ENCODE measurements at regions not wholly inside any gene's neighbourhood (a gene's known extent, or its start where the extent isn't known, plus 50 kb on each side); places are given as distances from the start of the nearest gene placed in this dataset.

- no peak for DNase-seq (ENCODE audit: low spot score)
Measured at GRCh38 chr5:158369241-158369640, 510.3 kb upstream of the CLINT1 start.

DNA sequence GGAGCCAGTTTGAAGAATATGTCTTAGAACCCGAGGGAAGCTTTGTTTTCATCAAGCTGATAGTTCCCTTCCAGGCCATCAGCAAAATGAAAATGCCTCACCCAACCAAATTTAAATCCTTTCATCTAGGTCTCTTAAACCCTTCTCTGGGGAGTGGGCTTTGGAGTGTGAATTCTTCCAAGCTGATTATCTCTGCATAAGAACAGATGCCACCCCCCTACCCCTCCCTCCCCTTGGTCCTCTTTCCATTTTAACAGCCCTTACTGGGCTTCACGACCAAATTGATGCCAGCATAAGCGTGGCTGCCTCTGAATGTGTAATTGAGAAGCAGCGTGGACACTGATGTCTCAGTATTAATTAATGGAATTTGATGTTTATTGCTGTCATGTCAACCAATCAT lies 509.7 kb upstream of the CLINT1 start:
- no peak for DNase-seq (ENCODE audit: low spot score)

DNA sequence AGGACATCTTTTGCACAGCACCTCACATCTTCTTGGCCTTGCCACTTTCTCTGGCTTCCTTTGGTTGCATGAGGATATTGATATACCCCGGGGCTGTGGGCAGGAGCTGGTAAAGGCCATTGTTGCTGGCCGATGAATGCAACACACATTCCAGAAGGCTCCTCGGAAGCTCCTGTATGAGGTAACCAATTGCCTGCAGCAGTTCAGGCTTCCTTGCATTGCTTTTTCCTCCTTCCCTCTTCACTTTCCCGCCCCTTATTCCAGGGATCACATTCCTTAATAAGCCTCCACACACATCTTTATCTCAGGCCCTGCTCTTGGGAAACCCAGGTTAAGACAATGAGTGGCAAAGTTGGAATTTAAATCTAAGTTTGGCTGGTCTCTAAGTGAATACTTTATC lies 505.4 kb upstream of the CLINT1 start:
- no peak for DNase-seq (ENCODE audit: low spot score)

DNA sequence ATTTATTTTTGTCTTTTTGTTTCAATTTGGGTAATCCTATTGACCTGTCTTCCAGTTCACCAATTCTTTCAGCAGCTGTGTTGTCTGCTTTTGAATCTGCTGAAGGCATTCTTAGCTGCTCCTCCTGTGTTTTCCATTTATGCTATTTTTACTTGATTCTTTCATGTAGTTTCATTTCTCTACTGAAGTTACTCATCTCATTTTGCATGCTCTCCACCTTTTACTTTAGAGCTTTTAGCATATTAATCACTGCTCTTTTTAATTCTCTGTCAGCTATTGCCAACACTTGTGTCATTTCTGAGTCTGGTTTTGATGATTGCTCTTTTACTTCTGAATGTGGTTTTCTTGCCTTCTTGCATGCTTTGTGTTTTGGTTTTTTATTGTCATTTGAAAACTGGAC lies 496.0 kb upstream of the CLINT1 start:
- DNase-seq (ENCODE audit: low spot score) = no peak

DNA sequence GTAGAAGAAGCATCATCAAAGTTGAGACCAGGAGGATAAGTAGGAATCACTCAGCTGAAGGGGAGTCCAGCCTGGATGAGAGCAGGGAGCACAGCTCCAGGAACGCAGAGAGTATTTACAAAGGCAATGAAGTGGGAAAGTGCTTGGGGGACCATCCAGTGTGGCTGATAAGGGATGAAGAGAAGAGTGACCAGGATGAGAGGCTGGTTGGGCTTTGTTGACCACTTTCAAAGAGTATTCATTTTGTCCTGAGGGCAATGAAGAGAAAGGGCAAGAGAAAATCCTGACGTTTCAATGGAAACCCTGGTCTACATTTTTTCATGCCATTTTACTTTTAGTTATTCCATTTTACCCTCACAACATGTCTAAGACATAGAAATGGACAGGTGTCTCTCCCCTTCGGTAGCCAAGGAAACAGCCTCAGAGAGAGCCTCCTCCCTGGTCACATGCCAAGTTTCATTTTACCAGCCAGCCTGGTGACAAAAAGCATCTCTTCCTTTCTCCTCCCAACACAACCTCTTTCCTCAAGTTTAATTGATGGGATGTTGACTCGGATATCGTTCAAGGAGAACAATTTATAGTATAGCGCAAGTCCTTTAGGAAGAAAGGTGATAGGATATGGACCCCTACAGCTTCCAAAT lies 492.7 kb upstream of the CLINT1 start:
- no peak for DNase-seq (ENCODE audit: low spot score)

GRCh38 chr5:158349987-158350386 lies 491.0 kb upstream of the CLINT1 start:
- no peak for DNase-seq (ENCODE audit: low spot score)

DNA sequence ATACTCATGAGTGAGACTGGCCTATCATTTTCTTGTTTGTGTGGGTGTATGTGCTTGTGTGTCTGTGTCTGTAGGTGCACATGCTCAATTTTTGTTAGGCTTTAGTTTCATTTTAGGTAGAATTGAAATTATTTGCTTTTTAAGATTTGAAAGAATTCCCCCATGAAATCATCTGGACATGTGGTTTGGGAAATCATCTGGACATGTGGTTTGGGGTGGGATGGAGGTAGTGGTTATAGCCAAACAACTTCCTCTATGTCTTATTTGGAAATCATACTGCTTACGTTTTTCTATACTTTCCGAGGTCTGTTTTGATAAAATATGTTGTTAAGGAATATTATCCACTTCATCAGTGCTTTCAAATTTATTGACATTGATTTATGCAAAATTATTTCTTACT lies 485.4 kb upstream of the CLINT1 start:
- no peak for DNase-seq (ENCODE audit: low spot score)

GRCh38 chr5:158340608-158341007 lies 481.7 kb upstream of the CLINT1 start:
- DNase-seq (ENCODE audit: low spot score) = no peak

DNA sequence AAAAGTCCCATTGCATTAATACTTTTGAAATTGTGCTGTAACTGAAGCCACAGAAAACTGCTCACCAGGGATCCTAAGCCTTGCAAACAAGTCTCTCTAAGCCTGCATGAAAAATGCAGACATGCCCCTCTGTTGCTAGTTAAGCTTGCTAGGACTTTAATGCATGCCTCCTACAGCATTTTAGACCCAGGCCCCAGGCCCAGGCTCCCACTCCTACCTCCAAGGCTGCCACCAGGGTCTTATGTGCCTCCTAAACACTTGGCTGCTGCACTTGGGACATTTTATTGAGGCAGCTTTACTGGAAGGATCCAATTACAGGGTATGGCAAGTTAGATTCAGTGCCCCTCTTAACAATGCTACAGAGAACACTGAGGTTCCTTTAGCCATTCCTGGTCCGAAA lies 467.3 kb upstream of the CLINT1 start:
- DNase-seq (ENCODE audit: low spot score) = no peak

DNA sequence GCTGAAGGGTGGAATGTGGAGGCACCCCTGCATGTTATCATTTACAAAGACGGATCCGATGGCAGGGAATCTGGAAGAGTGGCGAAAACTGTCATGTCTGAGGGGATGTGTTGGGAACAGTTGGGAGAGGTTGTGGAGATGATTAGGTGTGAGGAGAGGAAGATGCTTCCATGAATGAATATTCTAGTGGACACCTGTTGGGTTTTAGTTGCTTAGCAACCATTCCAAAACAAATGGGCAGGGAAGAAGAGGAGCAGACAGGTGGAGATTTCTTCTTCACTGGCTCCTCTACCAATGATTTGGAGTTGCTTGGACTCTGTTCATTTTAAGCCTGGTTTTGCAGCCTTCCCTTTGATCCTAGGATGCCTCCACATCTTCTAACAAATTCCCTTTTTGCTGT lies 465.3 kb upstream of the CLINT1 start:
- DNase-seq (ENCODE audit: low spot score) = no peak

- DNase-seq (ENCODE audit: low spot score) = no peak
Measured at GRCh38 chr5:158322620-158323019, 463.7 kb upstream of the CLINT1 start.

DNA sequence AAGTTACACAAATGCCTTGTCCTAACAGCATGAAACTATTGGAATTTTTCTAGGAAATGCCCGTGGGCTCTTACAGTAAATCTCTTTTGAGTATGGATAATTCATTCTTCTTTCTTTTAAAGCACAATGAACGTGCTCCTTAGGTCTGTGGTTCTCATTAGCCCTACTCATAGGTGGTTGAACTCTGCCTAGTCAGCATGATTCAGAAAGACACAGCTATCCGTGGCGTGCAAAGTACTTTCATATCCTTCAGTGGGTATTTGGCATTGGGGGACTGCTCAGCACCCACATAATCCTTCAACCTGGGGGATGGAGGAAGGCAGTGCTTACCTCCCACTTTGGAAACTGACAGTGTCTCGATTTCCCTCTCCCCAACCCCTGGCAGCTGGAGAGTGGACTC lies 462.0 kb upstream of the CLINT1 start:
- DNase-seq (ENCODE audit: low spot score) = no peak

DNA sequence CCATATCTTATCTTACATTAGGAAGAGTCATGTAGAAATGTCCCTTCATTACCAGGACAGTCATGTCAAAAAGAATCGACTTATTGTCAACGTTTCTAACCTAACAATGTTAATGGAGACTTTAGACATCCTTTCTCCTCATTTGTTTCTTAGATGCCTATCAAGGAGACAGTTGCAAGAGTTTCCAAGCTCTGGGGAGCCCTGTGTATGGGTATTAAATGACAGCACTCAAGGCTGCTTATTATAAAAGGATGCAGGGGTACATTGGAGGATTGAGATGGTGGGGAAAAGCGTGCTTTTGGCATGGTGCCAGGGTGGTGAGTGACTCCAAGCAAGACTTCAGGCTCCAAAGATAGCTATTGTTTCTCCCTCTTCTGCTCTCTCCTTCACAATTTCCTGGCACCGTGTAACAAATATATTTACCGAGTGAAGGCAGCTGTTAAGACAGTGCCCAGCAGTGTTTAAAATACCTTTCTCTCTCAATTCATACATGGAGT lies 461.3 kb upstream of the CLINT1 start:
- DNase-seq (ENCODE audit: low spot score) = no peak

DNA sequence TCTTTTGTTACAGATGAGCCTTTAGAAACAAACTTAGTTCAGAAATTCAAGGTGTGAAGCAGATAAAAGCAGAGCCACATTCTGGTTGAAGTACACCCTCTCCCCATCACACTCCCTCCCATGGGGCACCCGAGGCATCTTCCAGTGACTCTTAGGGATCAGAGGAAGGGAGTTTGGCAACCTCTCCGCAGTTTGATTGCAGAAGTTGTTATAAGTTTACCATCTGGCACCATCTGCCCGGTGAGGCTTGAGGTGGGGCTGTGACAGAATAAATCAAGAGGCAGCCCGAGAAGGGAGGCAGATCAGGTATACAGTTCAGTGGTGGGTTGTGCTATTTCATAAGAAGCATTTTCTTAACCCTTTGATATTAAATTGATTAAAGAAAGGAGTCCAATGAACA lies 458.6 kb upstream of the CLINT1 start:
- no peak for DNase-seq (ENCODE audit: low spot score)

GRCh38 chr5:158313733-158314464 lies 455.0 kb upstream of the CLINT1 start:
- DNase-seq (ENCODE audit: low spot score) = no peak

GRCh38 chr5:158313027-158313732 lies 454.2 kb upstream of the CLINT1 start:
- no peak for DNase-seq (ENCODE audit: low spot score)

DNA sequence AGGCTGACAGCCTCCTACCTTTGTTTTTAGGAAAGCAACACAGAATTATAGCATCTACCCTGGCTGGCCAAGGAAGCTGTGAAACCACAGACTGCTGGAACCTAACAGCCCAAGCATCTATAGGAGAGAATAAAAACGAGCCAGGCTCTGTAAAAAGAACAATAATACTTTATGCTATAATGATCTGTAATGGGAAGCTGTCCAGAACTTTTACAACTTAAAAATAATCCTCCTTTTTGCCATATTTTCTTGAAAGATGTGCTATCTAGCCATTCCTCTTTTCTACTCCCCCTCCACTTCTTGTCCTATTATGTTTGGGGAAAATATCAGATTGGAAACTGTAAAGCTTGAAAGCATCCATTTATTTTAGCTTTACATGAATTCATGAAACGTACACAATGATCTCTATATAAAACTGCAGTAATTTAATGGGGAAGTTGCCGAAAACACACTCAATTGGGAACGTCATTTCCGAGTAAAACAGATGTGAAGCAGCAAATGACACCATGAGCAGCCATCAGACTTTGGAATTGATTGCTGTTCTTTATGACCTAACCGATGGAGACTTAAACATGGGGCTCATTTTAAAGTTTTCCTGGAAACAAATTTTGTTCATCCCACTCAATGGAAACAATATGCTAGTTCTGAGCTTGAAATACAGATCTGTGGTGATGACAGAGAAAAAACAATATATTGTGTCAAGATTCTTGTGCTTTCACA lies 450.3 kb upstream of the CLINT1 start:
- no peak for DNase-seq (ENCODE audit: low spot score)

GRCh38 chr5:158308429-158309025 lies 449.6 kb upstream of the CLINT1 start:
- no peak for DNase-seq (ENCODE audit: low spot score)

DNA sequence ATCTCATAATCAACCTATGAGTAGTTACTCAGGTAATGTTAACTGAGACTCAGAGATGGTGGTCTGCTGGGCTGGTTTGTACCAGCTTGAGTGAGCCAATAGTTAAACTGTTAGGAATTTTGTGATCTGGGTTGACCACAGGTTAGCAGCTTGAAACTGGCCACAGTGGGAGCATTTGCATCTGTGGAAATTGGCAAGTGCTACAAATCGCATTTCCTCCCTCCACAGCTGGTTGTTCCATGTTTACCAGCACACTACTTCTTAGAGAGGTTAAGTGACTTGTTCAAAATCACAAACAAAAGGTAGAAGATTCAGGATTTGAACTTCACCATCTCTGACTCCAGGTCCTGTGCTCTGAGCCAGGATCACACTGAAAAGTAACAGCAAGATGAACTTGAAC lies 446.9 kb upstream of the CLINT1 start:
- no peak for DNase-seq (ENCODE audit: low spot score)

DNA sequence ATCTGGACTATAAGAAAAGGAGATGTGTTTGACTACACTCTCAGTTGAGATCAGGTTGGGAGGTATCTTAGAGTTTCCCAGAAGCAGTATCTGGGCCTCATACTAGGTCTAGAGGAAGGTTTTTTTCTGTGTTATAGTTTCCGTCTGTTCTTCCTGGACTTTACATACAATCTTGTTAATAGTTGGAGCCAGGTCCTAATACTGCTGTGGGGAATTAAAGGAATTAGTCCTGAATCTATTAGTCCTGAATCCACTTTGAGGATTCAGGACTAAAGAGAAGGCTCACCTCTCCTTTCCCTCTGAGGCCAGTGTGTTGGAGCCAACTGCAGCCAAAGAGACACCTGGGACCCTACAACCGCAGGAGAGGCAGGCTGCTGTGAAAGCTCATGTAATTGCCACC lies 445.7 kb upstream of the CLINT1 start:
- no peak for DNase-seq (ENCODE audit: low spot score)

- DNase-seq (ENCODE audit: low spot score) = no peak
Measured at GRCh38 chr5:158303883-158304282, 444.9 kb upstream of the CLINT1 start.

GRCh38 chr5:158303275-158303674 lies 444.3 kb upstream of the CLINT1 start:
- DNase-seq (ENCODE audit: low spot score) = no peak

Measured in A172 (cell line).